ENCODE measurements at regions not wholly inside any gene's neighbourhood (a gene's known extent, or its start where the extent isn't known, plus 50 kb on each side); places are given as distances from the start of the nearest gene placed in this dataset.

DNA sequence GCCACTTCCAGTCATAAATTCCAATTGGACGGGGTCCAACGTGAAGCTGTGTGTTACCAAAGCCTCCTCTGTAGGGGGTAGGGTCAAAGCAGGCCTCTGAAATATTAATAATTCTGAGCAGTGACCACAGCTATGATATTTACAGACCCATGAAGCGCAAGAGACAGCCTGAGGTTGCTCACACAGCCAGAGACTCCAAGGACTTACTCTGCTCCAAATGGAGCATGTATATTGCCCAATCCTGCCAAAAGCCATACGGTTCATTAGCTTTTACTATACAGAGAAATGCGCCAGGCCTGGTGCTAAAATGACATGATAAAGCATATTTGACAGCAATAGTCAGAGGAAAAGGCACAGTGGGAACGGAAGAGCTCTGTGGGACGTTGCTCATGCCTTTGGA lies 151.3 kb downstream of the PAH start:
- Histone ChIP-seq H3K27ac (no peak overlapping the region), H3K27me3 (no peaks in the 10 kb centered on the region), H3K4me1 (no peaks in the 10 kb centered on the region), H2AFZ (replicated peaks) (no peak overlapping the region), H3F3A (ENCODE audit: low read depth) (no peaks in the 10 kb centered on the region), H3K4me2 (no peak overlapping the region), H3K9ac (no peak overlapping the region), H3K4me3 (no peak overlapping the region), H3K79me2 (ENCODE audit: low read depth) (no peaks in the 10 kb centered on the region), H3K36me3 (no peaks in the 10 kb centered on the region), H3K9me3 (ENCODE audit: low read depth) (no peaks in the 10 kb centered on the region), H4K20me1 (ENCODE audit: low read depth) (no peaks in the 10 kb centered on the region)
- no peaks in the 10 kb centered on the region for H3K9me3 Mint-ChIP-seq
- H3K4me3 Mint-ChIP-seq: no peak overlapping the region
- no peaks in the 10 kb centered on the region for H3K27me3 Mint-ChIP-seq (ENCODE audit: insufficient read depth, low read depth)
- DNase-seq (ENCODE audit: low spot score): no peak
- H3K27ac Mint-ChIP-seq: no peak overlapping the region
- H3K4me1 Mint-ChIP-seq: peaks cover 6% of the 10 kb centered on the region
- no peaks in the 10 kb centered on the region for H3K36me3 Mint-ChIP-seq
- TF ChIP-seq, protein P1, sequence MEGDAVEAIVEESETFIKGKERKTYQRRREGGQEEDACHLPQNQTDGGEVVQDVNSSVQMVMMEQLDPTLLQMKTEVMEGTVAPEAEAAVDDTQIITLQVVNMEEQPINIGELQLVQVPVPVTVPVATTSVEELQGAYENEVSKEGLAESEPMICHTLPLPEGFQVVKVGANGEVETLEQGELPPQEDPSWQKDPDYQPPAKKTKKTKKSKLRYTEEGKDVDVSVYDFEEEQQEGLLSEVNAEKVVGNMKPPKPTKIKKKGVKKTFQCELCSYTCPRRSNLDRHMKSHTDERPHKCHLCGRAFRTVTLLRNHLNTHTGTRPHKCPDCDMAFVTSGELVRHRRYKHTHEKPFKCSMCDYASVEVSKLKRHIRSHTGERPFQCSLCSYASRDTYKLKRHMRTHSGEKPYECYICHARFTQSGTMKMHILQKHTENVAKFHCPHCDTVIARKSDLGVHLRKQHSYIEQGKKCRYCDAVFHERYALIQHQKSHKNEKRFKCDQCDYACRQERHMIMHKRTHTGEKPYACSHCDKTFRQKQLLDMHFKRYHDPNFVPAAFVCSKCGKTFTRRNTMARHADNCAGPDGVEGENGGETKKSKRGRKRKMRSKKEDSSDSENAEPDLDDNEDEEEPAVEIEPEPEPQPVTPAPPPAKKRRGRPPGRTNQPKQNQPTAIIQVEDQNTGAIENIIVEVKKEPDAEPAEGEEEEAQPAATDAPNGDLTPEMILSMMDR (IDR thresholded peaks at IDR 0.05): no peak
- TF ChIP-seq EZH2 (IDR thresholded peaks at IDR 0.05) (no peak), EZH2phosphoT487 (IDR thresholded peaks at IDR 0.05) (no peak)

DNA sequence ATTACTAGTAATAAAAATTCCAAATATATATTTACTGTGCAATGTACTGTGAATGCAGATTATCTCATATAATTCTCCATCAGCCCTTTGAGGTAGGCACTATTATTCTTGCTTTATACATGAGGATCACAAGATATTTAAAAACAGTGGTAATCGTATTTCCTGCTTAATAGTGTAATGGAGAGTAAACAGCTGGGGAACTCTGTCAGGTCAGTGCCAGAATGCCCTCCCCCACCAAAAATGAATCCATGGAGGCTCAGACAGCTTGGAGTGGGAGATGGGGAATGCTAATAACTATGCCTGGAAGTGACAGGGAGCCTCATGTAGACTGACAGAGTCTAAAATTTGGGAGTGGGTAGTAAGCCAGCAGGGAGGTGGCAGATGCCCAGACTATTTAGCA lies 153.6 kb downstream of the PAH start:
- Mint-ChIP-seq H3K36me3 (no peaks in the 10 kb centered on the region), H3K27ac (no peak overlapping the region), H3K4me3 (no peak overlapping the region), H3K27me3 (ENCODE audit: insufficient read depth, low read depth) (no peaks in the 10 kb centered on the region), H3K4me1 (peaks cover 6% of the 10 kb centered on the region), H3K9me3 (no peaks in the 10 kb centered on the region)
- Histone ChIP-seq H3K4me3 (no peak overlapping the region), H3K36me3 (no peaks in the 10 kb centered on the region), H3K79me2 (ENCODE audit: low read depth) (no peaks in the 10 kb centered on the region), H3K27me3 (no peaks in the 10 kb centered on the region), H3K9ac (no peak overlapping the region), H2AFZ (replicated peaks) (no peak overlapping the region), H3K4me1 (no peaks in the 10 kb centered on the region), H3K4me2 (no peak overlapping the region), H3F3A (ENCODE audit: low read depth) (no peaks in the 10 kb centered on the region), H3K27ac (no peak overlapping the region), H4K20me1 (ENCODE audit: low read depth) (no peaks in the 10 kb centered on the region), H3K9me3 (ENCODE audit: low read depth) (no peaks in the 10 kb centered on the region)
- no peak for TF ChIP-seq EZH2phosphoT487 (IDR thresholded peaks at IDR 0.05)
- TF ChIP-seq, protein P1 (IDR thresholded peaks at IDR 0.05): no peak
- TF ChIP-seq EZH2 (IDR thresholded peaks at IDR 0.05): no peak
- no peak for DNase-seq (ENCODE audit: low spot score)

DNA sequence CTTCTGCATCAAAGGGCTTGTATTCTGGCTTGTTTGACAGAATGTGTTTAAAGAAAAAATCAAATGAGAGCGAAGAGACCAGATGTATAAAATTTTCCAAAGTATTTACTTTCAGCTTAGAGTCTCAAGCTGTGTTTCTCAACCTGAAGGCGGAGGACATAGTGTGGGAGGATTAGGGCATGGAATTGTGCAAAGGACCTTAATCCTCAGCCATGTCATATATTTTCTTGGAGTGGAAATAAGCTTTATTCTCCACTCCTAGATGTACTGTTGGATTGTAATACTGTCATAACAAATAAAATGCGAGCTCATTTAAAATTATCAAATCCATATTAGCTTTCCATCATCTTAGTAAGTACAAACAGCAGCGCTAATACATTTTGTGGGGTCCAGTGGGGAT lies 154.0 kb downstream of the PAH start:
- no peak overlapping the region for H3K27ac ChIP-seq
- TF ChIP-seq EZH2 (IDR thresholded peaks at IDR 0.05): no peak
- no peak for TF ChIP-seq EZH2phosphoT487 (IDR thresholded peaks at IDR 0.05)
- TF ChIP-seq, protein P1 (IDR thresholded peaks at IDR 0.05): no peak
- no peaks in the 10 kb centered on the region for H3K79me2 ChIP-seq (ENCODE audit: low read depth)
- Mint-ChIP-seq H3K36me3 (no peaks in the 10 kb centered on the region), H3K27me3 (ENCODE audit: insufficient read depth, low read depth) (no peaks in the 10 kb centered on the region), H3K9me3 (no peaks in the 10 kb centered on the region), H3K4me3 (no peak overlapping the region), H3K27ac (no peak overlapping the region), H3K4me1 (peaks cover 6% of the 10 kb centered on the region)
- H3K4me2 ChIP-seq: no peak overlapping the region
- no peaks in the 10 kb centered on the region for H3K4me1 ChIP-seq
- H3K9me3 ChIP-seq (ENCODE audit: low read depth): no peaks in the 10 kb centered on the region
- no peaks in the 10 kb centered on the region for H4K20me1 ChIP-seq (ENCODE audit: low read depth)
- no peak overlapping the region for H2AFZ ChIP-seq (replicated peaks)
- H3K27me3 ChIP-seq: no peaks in the 10 kb centered on the region
- no peak overlapping the region for H3K4me3 ChIP-seq
- no peaks in the 10 kb centered on the region for H3F3A ChIP-seq (ENCODE audit: low read depth)
- no peak for DNase-seq (ENCODE audit: low spot score)
- no peak overlapping the region for H3K9ac ChIP-seq
- H3K36me3 ChIP-seq: no peaks in the 10 kb centered on the region

DNA sequence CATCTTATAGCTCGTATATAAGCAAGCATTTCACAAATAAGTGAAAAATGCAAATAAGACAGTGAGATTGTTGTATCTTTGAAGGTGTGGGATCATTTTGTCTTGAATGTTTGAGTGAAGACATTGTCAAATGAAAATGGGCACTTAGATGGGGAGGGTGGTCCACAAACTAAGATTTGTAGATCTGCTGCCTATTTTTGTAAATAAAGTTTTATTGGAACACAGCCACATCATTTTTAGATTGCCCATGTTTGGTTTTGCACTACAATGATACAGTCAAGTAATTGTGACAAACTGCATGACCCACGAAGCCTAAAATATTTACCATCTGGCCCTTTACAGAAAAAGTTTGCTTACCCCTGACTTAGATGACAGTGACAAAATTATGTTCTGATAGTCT lies 156.7 kb downstream of the PAH start:
- TF ChIP-seq, protein P1 (IDR thresholded peaks at IDR 0.05): no peak
- TF ChIP-seq EZH2phosphoT487 (IDR thresholded peaks at IDR 0.05) (no peak), EZH2 (IDR thresholded peaks at IDR 0.05) (no peak)
- Histone ChIP-seq H3K4me3 (no peak overlapping the region), H3K9ac (no peak overlapping the region), H3K27ac (no peak overlapping the region), H2AFZ (replicated peaks) (no peak overlapping the region), H3K9me3 (ENCODE audit: low read depth) (no peaks in the 10 kb centered on the region), H3F3A (ENCODE audit: low read depth) (no peaks in the 10 kb centered on the region), H3K4me1 (no peaks in the 10 kb centered on the region), H4K20me1 (ENCODE audit: low read depth) (no peaks in the 10 kb centered on the region), H3K36me3 (no peaks in the 10 kb centered on the region), H3K4me2 (no peak overlapping the region), H3K27me3 (no peaks in the 10 kb centered on the region), H3K79me2 (ENCODE audit: low read depth) (no peaks in the 10 kb centered on the region)
- no peaks in the 10 kb centered on the region for H3K36me3 Mint-ChIP-seq
- H3K27me3 Mint-ChIP-seq (ENCODE audit: insufficient read depth, low read depth): no peaks in the 10 kb centered on the region
- no peak for DNase-seq (ENCODE audit: low spot score)
- peaks cover 6% of the 10 kb centered on the region for H3K4me1 Mint-ChIP-seq
- H3K4me3 Mint-ChIP-seq: no peak overlapping the region
- H3K9me3 Mint-ChIP-seq: no peaks in the 10 kb centered on the region
- H3K27ac Mint-ChIP-seq: no peak overlapping the region

All from neural progenitor cell (in vitro differentiated cells).